ENCODE measurements at regions not wholly inside any gene's neighbourhood (a gene's known extent, or its start where the extent isn't known, plus 50 kb on each side); places are given as distances from the start of the nearest gene placed in this dataset.

GRCh38 chr12:31832740-31833729 lies 104.2 kb upstream of the AMN1 start (continued):
- peak; percentile 90 for TF ChIP-seq ZNF444 (CRISPR knock-in tag; IDR thresholded peaks at IDR 0.05)
- peak; percentile 61 for TF ChIP-seq TFE3 (CRISPR knock-in tag; IDR thresholded peaks at IDR 0.05)
- TF ChIP-seq ZFP36 (IDR thresholded peaks at IDR 0.05; ENCODE audit: low read depth, low read length, partially characterized antibody) = no peak
- no peak for TF ChIP-seq ATF1 (CRISPR knock-in tag; IDR thresholded peaks at IDR 0.05)
- TF ChIP-seq ATF1 (tag; IDR thresholded peaks at IDR 0.05) = peak; percentile 44; the same call in 1 of the 2 replicates
- peak; percentile 86; the same call in 1 of the 2 replicates for TF ChIP-seq ZNF347 (CRISPR knock-in tag; IDR thresholded peaks at IDR 0.05; ENCODE audit: low read depth)
- TF ChIP-seq ZNF592 (IDR thresholded peaks at IDR 0.05) = peak; percentile 100
- peak; percentile 74; the same call in 1 of the 2 replicates for TF ChIP-seq ZBTB34 (CRISPR knock-in tag; IDR thresholded peaks at IDR 0.05)
- peak; percentile 54; the same call in 1 of the 2 replicates for TF ChIP-seq HOXB6 (CRISPR knock-in tag; IDR thresholded peaks at IDR 0.05; ENCODE audit: borderline replicate concordance)
- TF ChIP-seq ZNF431 (CRISPR knock-in tag; IDR thresholded peaks at IDR 0.05) = no peak
- peak; percentile 71; the same call in 1 of the 2 replicates for TF ChIP-seq HDAC8 (tag; IDR thresholded peaks at IDR 0.05)
- TF ChIP-seq CEBPZ (IDR thresholded peaks at IDR 0.05; ENCODE audit: borderline replicate concordance, low read depth, low read length) = no peak
- peak; percentile 47; the same call in 1 of the 2 replicates for TF ChIP-seq TRIM28 (IDR thresholded peaks at IDR 0.05)
- no peak for TF ChIP-seq HDAC3 (IDR thresholded peaks at IDR 0.05; ENCODE audit: borderline replicate concordance, partially characterized antibody)

Data from K562 (cell line).